ENCODE measurements at regions not wholly inside any gene's neighbourhood (a gene's known extent, or its start where the extent isn't known, plus 50 kb on each side); places are given as distances from the start of the nearest gene placed in this dataset.

- H3K27me3 ChIP-seq (replicated peaks in 1 of 4; ENCODE audit: control insufficient read depth in 3 of 4, extremely low read depth in 1 of 4, insufficient read depth in 3 of 4, low read length in 3 of 4), result no peaks in the 10 kb centered on the region
- CTCF ChIA-PET (ENCODE audit: partially characterized antibody), result interaction anchor here (0.6 to 6.7 kb wide), 43 partner anchors 8 to 1872 kb away, joined by 3 to 100 read pairs (median 4); no protein-coding TSS in a partner anchor
- FAIRE-seq, result peak; percentile 88
- TF ChIP-seq E2F6 (IDR thresholded peaks at IDR 0.05) (no peak), CREB1 (IDR thresholded peaks at IDR 0.05) (no peak), SIN3A (conservative IDR thresholded peaks at IDR 0.05 in 1 of 2, IDR thresholded peaks at IDR 0.05 in 1 of 2; ENCODE audit: low read depth in 1 of 2, low read length in 2 of 2) (no peak), ATF3 (IDR thresholded peaks at IDR 0.05; ENCODE audit: insufficient read depth, low read depth, low read length) (no peak), TAF1 (IDR thresholded peaks at IDR 0.05; ENCODE audit: low read depth, low read length) (no peak), SRF (IDR thresholded peaks at IDR 0.05; ENCODE audit: low read depth, low read length) (no peak), SP2 (IDR thresholded peaks at IDR 0.05; ENCODE audit: low read length) (no peak), ASH2L (IDR thresholded peaks at IDR 0.05; ENCODE audit: low read length) (no peak), BACH1 (IDR thresholded peaks at IDR 0.05; ENCODE audit: low read length) (no peak), CBX5 (IDR thresholded peaks at IDR 0.05; ENCODE audit: low read depth, low read length) (no peak), TEAD4 (IDR thresholded peaks at IDR 0.05; ENCODE audit: low read depth, low read length) (no peak)
Measured at GRCh38 chr20:39111359-39112177, 149.4 kb downstream of the DHX35 start.

More at GRCh38 chr20:39111359-39112177, 149.4 kb downstream of the DHX35 start:
- H4K20me1 ChIP-seq (replicated peaks in 1 of 2; ENCODE audit: control insufficient read depth in 1 of 2, insufficient read depth in 2 of 2, low read length in 2 of 2), result no peaks in the 10 kb centered on the region
- no peak overlapping the region for H3K9ac ChIP-seq (replicated peaks in 1 of 4; ENCODE audit: extremely low read depth in 1 of 4, low read depth in 3 of 4, low read length in 3 of 4)
- POLR2A ChIA-PET (ENCODE audit: partially characterized antibody), result interaction anchor here (0.9 kb wide), 1 partner anchor 61 kb away, joined by 3 read pairs; no protein-coding TSS in a partner anchor
- H3K18ac ChIP-seq (ENCODE audit: extremely low read depth, low read length), result peak overlapping the region; percentile 34; the same call in 1 of the 2 replicates
- H3K56ac ChIP-seq (replicated peaks; ENCODE audit: insufficient read length, low read depth, low read length), result no peak overlapping the region
- H3K27ac ChIP-seq (ENCODE audit: low read depth, low read length), result no peak overlapping the region
- H3K4ac ChIP-seq (replicated peaks; ENCODE audit: insufficient read length, low read depth, low read length), result no peak overlapping the region
- peak in 1 of 2 experiments; percentile 51 for DNase-seq (ENCODE audit: low read depth in 1 of 2, low spot score in 2 of 2)
- peak overlapping the region; percentile 43 for H2AFZ ChIP-seq (ENCODE audit: low read length)
- no peak overlapping the region for H4K8ac ChIP-seq (ENCODE audit: extremely low read depth, insufficient read depth, low read length)
- no peaks in the 10 kb centered on the region for H3K36me3 ChIP-seq (ENCODE audit: control insufficient read depth in 2 of 4, insufficient read depth in 4 of 4, low read length in 3 of 4)
- no peak overlapping the region for H3K14ac ChIP-seq (ENCODE audit: insufficient read length)
- H2BK20ac ChIP-seq (ENCODE audit: low read length), result peak overlapping the region; percentile 75
- no peak overlapping the region for H3K23ac ChIP-seq (ENCODE audit: insufficient read length)
- H3K79me1 ChIP-seq (ENCODE audit: low read depth, low read length), result no peaks in the 10 kb centered on the region
- no peak overlapping the region for H4K5ac ChIP-seq (ENCODE audit: insufficient read length, low read depth, low read length)
- H2AK5ac ChIP-seq (ENCODE audit: low read depth, low read length), result no peak overlapping the region
- H2BK5ac ChIP-seq (ENCODE audit: low read depth, low read length), result peak overlapping the region; percentile 56; the same call in 1 of the 2 replicates
- H3K23me2 ChIP-seq (ENCODE audit: low read depth, low read length), result peaks cover 2% of the 10 kb centered on the region; the same call in 1 of the 2 replicates
- no peak overlapping the region for H3K4me3 ChIP-seq (ENCODE audit: extremely low read depth in 1 of 4, insufficient read depth in 2 of 4, low read depth in 3 of 4, low read length in 4 of 4)
- no peak overlapping the region for H3K4me2 ChIP-seq (ENCODE audit: insufficient read depth in 1 of 2, low read depth in 2 of 2, low read length in 2 of 2)
- peaks cover 1 to 14% (median 5%) of the 10 kb centered on the region in 4 experiments; a peak in 6 of 7 replicates for H3K4me1 ChIP-seq (replicated peaks in 1 of 4; ENCODE audit: control insufficient read depth in 3 of 4, insufficient read depth in 4 of 4, low read length in 3 of 4)
- H2BK12ac ChIP-seq (ENCODE audit: low read depth, low read length), result no peak overlapping the region
- peak overlapping the region; percentile 16 for H2BK120ac ChIP-seq (replicated peaks; ENCODE audit: low read depth, low read length)
- H2BK15ac ChIP-seq (ENCODE audit: low read length), result peak overlapping the region; percentile 83; the same call in 1 of the 2 replicates
- peak overlapping the region; percentile 29 for H4K91ac ChIP-seq (replicated peaks; ENCODE audit: insufficient read length, low read length)
- H3K79me2 ChIP-seq (ENCODE audit: control insufficient read depth in 1 of 2, insufficient read depth in 2 of 2, low read length in 2 of 2), result no peaks in the 10 kb centered on the region
- WGBS, 2 experiments (ENCODE audit: extremely low coverage in 1 of 2, insufficient coverage in 1 of 2, insufficient read length in 1 of 2, insufficient replicate concordance in 2 of 2, low coverage in 1 of 2, low lambda C conversion rate in 2 of 2, missing lambda C conversion rate in 1 of 2), result 22% methylated on average over 3 of the region's 4 CpGs; no CpG with 5 or more reads in 1 of the 2 experiments
- no peaks in the 10 kb centered on the region for H3K9me3 ChIP-seq (ENCODE audit: insufficient read depth in 2 of 2, low read depth in 1 of 2, low read length in 1 of 2)
